Hepatocyte (in vitro differentiated cells): ENCODE measurements at regions not wholly inside any gene's neighbourhood (a gene's known extent, or its start where the extent isn't known, plus 50 kb on each side); places are given as distances from the start of the nearest gene placed in this dataset.
A peak's percentile ranks its signal among the peaks of the same experiment; 100 is the strongest.

ENCODE experiments used
- DNase-seq: peaks from one replicate; pipeline ENCODE4 v3.0.0-alpha.2; 2016; ENCODE audit warnings: low spot score
- H2AFZ ChIP-seq: fragments of 200-600 bp; sonication (generic); 2 replicates; pipeline ENCODE4 v1.6.0; 2016; ENCODE audit warnings: antibody characterized with exemption, mild to moderate bottlenecking
- H3K27ac ChIP-seq: fragments of 200-600 bp; sonication (generic); 2 replicates; pipeline ENCODE4 v1.5.1; 2016; ENCODE audit warnings: mild to moderate bottlenecking
- H3K27me3 ChIP-seq: fragments of 200-600 bp; sonication (generic); 2 replicates; pipeline ENCODE4 v1.6.1; 2016
- H3K36me3 ChIP-seq: fragments of 200-600 bp; sonication (generic); replicated peaks from 2 replicates; pipeline ENCODE4 v1.5.1; 2016; ENCODE audit warnings: low read depth; ENCODE audit not compliant: insufficient read depth
- H3K4me1 ChIP-seq: fragments of 200-600 bp; sonication (generic); 2 replicates; pipeline ENCODE4 v1.5.1; 2016; ENCODE audit warnings: mild to moderate bottlenecking, moderate library complexity; ENCODE audit not compliant: insufficient read depth
- H3K4me2 ChIP-seq: fragments of 200-600 bp; sonication (generic); 2 replicates; pipeline ENCODE4 v1.6.0; 2016
- H3K4me3 ChIP-seq: fragments of 200-600 bp; sonication (generic); 2 replicates; pipeline ENCODE4 v1.5.1; 2016; ENCODE audit warnings: mild to moderate bottlenecking
- H3K79me2 ChIP-seq: fragments of 200-600 bp; sonication (generic); 2 replicates; pipeline ENCODE4 v1.6.0; 2017; ENCODE audit warnings: mild to moderate bottlenecking
- H3K9me2 ChIP-seq: fragments of 200-600 bp; sonication (generic); replicated peaks from 2 replicates; pipeline ENCODE4 v1.6.0; 2017; ENCODE audit warnings: mild to moderate bottlenecking; ENCODE audit not compliant: insufficient read depth
- H3K9me3 ChIP-seq: fragments of 200-600 bp; sonication (generic); 2 replicates; pipeline ENCODE4 v1.5.1; 2016; ENCODE audit warnings: low read depth, mild to moderate bottlenecking
- H4K20me1 ChIP-seq: fragments of 200-600 bp; sonication (generic); 2 replicates; pipeline ENCODE4 v1.6.0; 2016; ENCODE audit warnings: mild to moderate bottlenecking; ENCODE audit not compliant: insufficient read depth, poor library complexity, severe bottlenecking
- CTCF ChIP-seq: fragments of 200-600 bp; sonication (generic); IDR thresholded peaks from 2 replicates; pipeline ENCODE4 v1.5.1; 2016; ENCODE audit warnings: antibody characterized with exemption, mild to moderate bottlenecking; ENCODE audit not compliant: poor library complexity
- EZH2 ChIP-seq: fragments of 200-600 bp; sonication (generic); IDR thresholded peaks from 2 replicates; pipeline ENCODE4 v1.6.1; 2016; ENCODE audit warnings: antibody characterized with exemption, mild to moderate bottlenecking, borderline replicate concordance
- EZH2phosphoT487 ChIP-seq: fragments of 200-600 bp; sonication (generic); IDR thresholded peaks from one replicate; pipeline ENCODE4 v1.6.1; 2018; ENCODE audit warnings: antibody characterized with exemption, mild to moderate bottlenecking, low read depth, moderate library complexity; ENCODE audit not compliant: unreplicated experiment, severe bottlenecking
- WGBS: methylation state at CpG from one replicate; pipeline ENCODE4 v1.1.6; 2016; ENCODE audit warnings: low lambda C conversion rate; ENCODE audit errors: missing lambda C conversion rate; 5-methylcytosine and 5-hydroxymethylcytosine counted together

DNA sequence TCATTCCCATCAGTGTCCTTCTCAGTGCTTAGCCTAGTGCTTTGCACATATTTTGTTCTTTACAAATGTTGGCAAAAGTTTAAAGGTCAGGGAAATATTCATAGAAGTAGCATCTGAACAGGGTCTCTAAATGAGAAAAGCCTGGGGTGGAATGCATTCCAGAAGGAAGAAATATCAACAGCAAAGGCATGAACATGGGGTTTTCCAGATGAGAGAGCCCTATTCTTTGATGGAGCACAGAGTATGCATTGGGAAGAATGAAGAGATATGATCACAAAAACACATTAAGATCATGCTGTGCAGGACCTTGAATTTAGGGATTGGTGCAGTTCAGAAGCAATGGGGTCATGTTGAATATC, 140.2 kb downstream of the SNX19 start:
- no peaks in the 10 kb centered on the region for H4K20me1 ChIP-seq

DNA sequence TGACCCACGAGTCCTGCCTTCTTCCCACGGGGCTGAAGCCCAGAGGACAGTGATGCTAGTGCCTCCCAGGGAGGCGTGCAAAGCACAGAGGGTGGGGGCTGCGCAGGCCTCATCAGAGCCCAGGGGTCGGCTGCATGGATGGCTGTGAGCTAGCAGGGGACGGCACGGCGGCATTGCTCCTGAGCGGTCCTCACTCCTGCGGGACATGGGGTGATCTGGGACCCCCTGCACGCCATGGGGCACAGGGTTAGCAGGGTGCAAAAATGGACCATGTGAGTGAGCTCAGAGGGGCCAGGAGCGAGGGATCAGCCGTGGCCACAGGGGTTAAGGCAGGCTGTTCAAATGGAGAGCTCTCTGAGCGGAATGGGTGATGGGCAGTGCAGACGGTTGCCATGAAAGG, 138.3 kb downstream of the SNX19 start:
- TF ChIP-seq EZH2: no peak
- TF ChIP-seq EZH2phosphoT487: no peak
- TF ChIP-seq CTCF: no peak
- H3K4me1 ChIP-seq: peaks cover 17% of the 10 kb centered on the region
- no peak overlapping the region for H3K27ac ChIP-seq
- 94% methylated on average over 15 of the region's 15 CpGs for WGBS
- no peaks in the 10 kb centered on the region for H3K27me3 ChIP-seq
- no peak for DNase-seq
- no peaks in the 10 kb centered on the region for H3K36me3 ChIP-seq
- H3K4me2 ChIP-seq: no peak overlapping the region
- H3K4me3 ChIP-seq: no peak overlapping the region
- no peaks in the 10 kb centered on the region for H3K79me2 ChIP-seq
- H3K9me2 ChIP-seq: no peaks in the 10 kb centered on the region
- H2AFZ ChIP-seq: no peak overlapping the region
- no peaks in the 10 kb centered on the region for H3K9me3 ChIP-seq
- no peaks in the 10 kb centered on the region for H4K20me1 ChIP-seq

More for the DNA sequence above, 140.2 kb downstream of the SNX19 start:
- no peak overlapping the region for H3K4me3 ChIP-seq
- H3K9me2 ChIP-seq: no peaks in the 10 kb centered on the region
- DNase-seq: no peak
- H3K4me2 ChIP-seq: no peak overlapping the region
- H3K36me3 ChIP-seq: no peaks in the 10 kb centered on the region
- TF ChIP-seq CTCF: no peak
- no peak for TF ChIP-seq EZH2
- no peak for TF ChIP-seq EZH2phosphoT487
- no peaks in the 10 kb centered on the region for H3K9me3 ChIP-seq
- no peaks in the 10 kb centered on the region for H3K79me2 ChIP-seq
- H3K27me3 ChIP-seq: no peaks in the 10 kb centered on the region
- peak overlapping the region; percentile 23 for H3K27ac ChIP-seq
- peaks cover 11% of the 10 kb centered on the region for H3K4me1 ChIP-seq
- no peak overlapping the region for H2AFZ ChIP-seq

- Histone ChIP-seq H3K79me2 (no peaks in the 10 kb centered on the region), H3K27ac (no peak overlapping the region), H4K20me1 (no peaks in the 10 kb centered on the region), H3K4me1 (peaks cover 16% of the 10 kb centered on the region), H2AFZ (no peak overlapping the region), H3K27me3 (no peaks in the 10 kb centered on the region), H3K9me2 (no peaks in the 10 kb centered on the region), H3K9me3 (no peaks in the 10 kb centered on the region), H3K4me3 (no peak overlapping the region), H3K4me2 (no peak overlapping the region), H3K36me3 (no peaks in the 10 kb centered on the region)
- TF ChIP-seq EZH2: no peak
- no peak for TF ChIP-seq CTCF
- no peak for TF ChIP-seq EZH2phosphoT487
- no peak for DNase-seq
Observed at GRCh38 chr11:130778705-130779104, 137.6 kb downstream of the SNX19 start.

DNA sequence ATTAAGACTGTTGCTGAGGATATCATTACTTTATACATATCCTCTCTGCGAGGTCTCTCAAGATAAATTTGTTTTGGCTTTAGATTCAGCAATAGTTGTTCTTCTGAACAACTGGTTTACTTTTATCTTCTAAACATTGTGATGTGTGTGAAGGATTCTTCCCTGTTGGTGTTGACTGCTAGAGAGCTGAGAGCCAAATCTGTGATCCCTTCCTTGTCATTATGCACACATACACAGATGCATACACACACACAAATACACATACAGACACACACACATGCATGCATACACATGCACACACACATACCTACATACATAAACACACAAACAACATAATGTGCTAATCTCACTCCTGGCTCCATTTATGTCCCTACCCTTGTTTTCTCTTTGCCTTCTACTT, 137.0 kb downstream of the SNX19 start:
- no peak overlapping the region for H3K4me2 ChIP-seq
- 89% methylated on average over 1 of the region's 1 CpG for WGBS
- DNase-seq: no peak
- TF ChIP-seq CTCF: no peak
- no peak for TF ChIP-seq EZH2
- no peak for TF ChIP-seq EZH2phosphoT487
- H3K27ac ChIP-seq: no peak overlapping the region
- H3K9me2 ChIP-seq: no peaks in the 10 kb centered on the region
- H3K4me1 ChIP-seq: peaks cover 16% of the 10 kb centered on the region
- H2AFZ ChIP-seq: no peak overlapping the region
- H3K27me3 ChIP-seq: no peaks in the 10 kb centered on the region
- H3K36me3 ChIP-seq: no peaks in the 10 kb centered on the region
- H3K4me3 ChIP-seq: no peak overlapping the region
- no peaks in the 10 kb centered on the region for H3K9me3 ChIP-seq
- no peaks in the 10 kb centered on the region for H3K79me2 ChIP-seq
- no peaks in the 10 kb centered on the region for H4K20me1 ChIP-seq
